Heart left ventricle (tissue), 16 donors: ENCODE measurements at regions not wholly inside any gene's neighbourhood (a gene's known extent, or its start where the extent isn't known, plus 50 kb on each side); places are given as distances from the start of the nearest gene placed in this dataset.

Source experiments
- ATAC-seq, 4 donors: fragments of 200-7000 bp; cut with Tn5 transposase; one replicate each; pipeline ENCODE4 v1.9.1; 2020 to 2022; ENCODE audit warnings: moderate library complexity in 4 of 4, mild to moderate bottlenecking in 3 of 4, moderate number of reproducible peaks in 1 of 4
- DNase-seq, 5 donors: peaks; one replicate each; pipeline ENCODE4 v3.0.0-alpha.2; 2020
- H3K27ac ChIP-seq, 12 donors: fragments of 200-600 bp; sonication (generic) in 4 of 12; one replicate each; pipeline versions ENCODE4 v1.5.0 to v1.8.0; 2016 to 2022; ENCODE audit warnings: mild to moderate bottlenecking in 2 of 12
- H3K27me3 ChIP-seq, 9 donors: fragments of 200-600 bp; sonication (generic) in 2 of 9; one replicate each; pipeline versions ENCODE4 v1.5.1 to v1.8.0; 2016 to 2022; ENCODE audit warnings: mild to moderate bottlenecking in 3 of 9
- H3K36me3 ChIP-seq, 9 donors: fragments of 200-600 bp; sonication (generic) in 2 of 9; one replicate each; pipeline versions ENCODE4 v1.5.0 to v1.8.0; 2018 to 2022; ENCODE audit warnings: mild to moderate bottlenecking in 2 of 9
- H3K4me1 ChIP-seq, 12 donors: fragments of 200-600 bp; sonication (generic) in 4 of 12; one replicate each; pipeline versions ENCODE4 v1.5.0 to v1.8.0; 2016 to 2022; ENCODE audit warnings: mild to moderate bottlenecking in 3 of 12
- H3K4me3 ChIP-seq, 12 donors: fragments of 200-600 bp; sonication (generic) in 4 of 12; one replicate each; pipeline versions ENCODE4 v1.5.0 to v1.8.0; 2017 to 2022; ENCODE audit warnings: mild to moderate bottlenecking in 9 of 12, moderate library complexity in 4 of 12
- H3K9me3 ChIP-seq, 12 donors: fragments of 200-600 bp; sonication (generic) in 4 of 12; one replicate each; pipeline versions ENCODE4 v1.5.0 to v1.8.0; 2016 to 2022; ENCODE audit warnings: mild to moderate bottlenecking in 1 of 12
- POLR2A ChIP-seq, 2 donors: fragments of 450-650 bp; IDR thresholded peaks; one replicate each; pipeline ENCODE4 v1.6.1; 2017; ENCODE audit warnings: antibody characterized with exemption in 2 of 2, mild to moderate bottlenecking in 2 of 2, moderate library complexity in 2 of 2
- WGBS, 4 donors: extraction: QIAGEN DNeasy Blood & Tissue Kit in 2 of 4; methylation state at CpG; one replicate each; pipeline versions ENCODE4 v1.1.5 to v1.1.7; 2013 to 2018; 5-methylcytosine and 5-hydroxymethylcytosine counted together
- intact Hi-C, 10 donors: fragments of 100-400 bp; cut with DNase I; formaldehyde crosslinking; loops; one replicate each; pipeline versions ENCODE4 v1.11.1 to v1.14.2; 2022
- TF ChIP-seq, protein P1 (sequence below), 12 donors: fragments of 200-600 bp; sonication (generic) in 4 of 12; IDR thresholded peaks; one replicate each; pipeline versions ENCODE4 v1.5.0 to v1.8.0; 2018 to 2022; ENCODE audit warnings: antibody characterized with exemption in 12 of 12, mild to moderate bottlenecking in 5 of 12
- donor health status: ischemic (EF 13 %, LVEDD 7.1; RV severe dilation, severe dysfunction).
- donor health status: healthy with polysubstance abuse.
- donor health status: DM: no; HTN: yes; CAD: no.
- donor health status: DM: no; HTN: no; CAD: no.
- donor health status: ischemic (EF 25% LVEDD 6.9; RV normal size, moderate dysfunction).
- donor health status: ischemic (EF 25% LVEDD 5.7; RV mildly dilated, moderate dysfunction).
- donor health status: healthy.
- donor health status: DM: yes; HTN: yes; CAD: no.
- donor health status: ischemic (EF 35%, LVEDD 5.7; RV mildly dilated, moderate dysfunction).
- donor health status: nonischemic (EF 11% LVEDD 7.7; RV severe dilation, severe dysfunction).
- donor health status: DM: yes; HTN: yes; CAD: no.
- donor health status: PGD.
- donor health status: ischemic (EF 29% LVEDD 5.4; RV normal size, mild dysfunction).
- donor health status: nonischemic (EF 23%, LVEDD 6.1; RV moderate dilation, normal function).

DNA sequence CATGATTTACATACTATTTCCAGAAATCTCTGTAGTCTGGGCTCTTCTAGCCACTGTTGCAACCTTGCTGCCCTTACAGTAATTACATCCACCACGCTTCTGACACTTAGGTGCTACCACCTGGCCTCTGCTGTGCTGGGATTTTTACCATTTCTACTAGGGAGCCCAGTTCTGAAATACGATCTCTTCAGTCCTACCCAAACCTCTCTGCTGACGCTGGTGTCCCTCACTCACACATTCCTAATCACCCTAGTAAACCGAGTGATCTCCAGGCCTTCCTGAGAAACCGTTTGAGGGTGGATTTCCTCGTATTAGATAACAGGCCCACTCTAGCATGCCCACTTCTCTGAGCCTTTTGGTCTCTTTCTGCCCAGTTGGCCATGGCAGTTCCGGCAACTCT lies 588.9 kb upstream of the CADM1 start:
- ATAC-seq = no peak
- no peak for TF ChIP-seq POLR2A (IDR thresholded peaks at IDR 0.05)
- TF ChIP-seq, protein P1, sequence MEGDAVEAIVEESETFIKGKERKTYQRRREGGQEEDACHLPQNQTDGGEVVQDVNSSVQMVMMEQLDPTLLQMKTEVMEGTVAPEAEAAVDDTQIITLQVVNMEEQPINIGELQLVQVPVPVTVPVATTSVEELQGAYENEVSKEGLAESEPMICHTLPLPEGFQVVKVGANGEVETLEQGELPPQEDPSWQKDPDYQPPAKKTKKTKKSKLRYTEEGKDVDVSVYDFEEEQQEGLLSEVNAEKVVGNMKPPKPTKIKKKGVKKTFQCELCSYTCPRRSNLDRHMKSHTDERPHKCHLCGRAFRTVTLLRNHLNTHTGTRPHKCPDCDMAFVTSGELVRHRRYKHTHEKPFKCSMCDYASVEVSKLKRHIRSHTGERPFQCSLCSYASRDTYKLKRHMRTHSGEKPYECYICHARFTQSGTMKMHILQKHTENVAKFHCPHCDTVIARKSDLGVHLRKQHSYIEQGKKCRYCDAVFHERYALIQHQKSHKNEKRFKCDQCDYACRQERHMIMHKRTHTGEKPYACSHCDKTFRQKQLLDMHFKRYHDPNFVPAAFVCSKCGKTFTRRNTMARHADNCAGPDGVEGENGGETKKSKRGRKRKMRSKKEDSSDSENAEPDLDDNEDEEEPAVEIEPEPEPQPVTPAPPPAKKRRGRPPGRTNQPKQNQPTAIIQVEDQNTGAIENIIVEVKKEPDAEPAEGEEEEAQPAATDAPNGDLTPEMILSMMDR (IDR thresholded peaks at IDR 0.05) = no peak
- no peaks in the 10 kb centered on the region for H3K9me3 ChIP-seq
- H3K27ac ChIP-seq = no peak overlapping the region
- H3K4me1 ChIP-seq = no peaks in the 10 kb centered on the region
- WGBS, 4 donors = 73 to 88% (median 79%) methylated on average over 7 of the region's 7 CpGs
- DNase-seq = no peak
- H3K4me3 ChIP-seq = no peak overlapping the region
- peaks cover 0 to 16% (median 0%) of the 10 kb centered on the region in 9 donors for H3K27me3 ChIP-seq
- H3K36me3 ChIP-seq = no peaks in the 10 kb centered on the region
- intact Hi-C loops = no loop called here

DNA sequence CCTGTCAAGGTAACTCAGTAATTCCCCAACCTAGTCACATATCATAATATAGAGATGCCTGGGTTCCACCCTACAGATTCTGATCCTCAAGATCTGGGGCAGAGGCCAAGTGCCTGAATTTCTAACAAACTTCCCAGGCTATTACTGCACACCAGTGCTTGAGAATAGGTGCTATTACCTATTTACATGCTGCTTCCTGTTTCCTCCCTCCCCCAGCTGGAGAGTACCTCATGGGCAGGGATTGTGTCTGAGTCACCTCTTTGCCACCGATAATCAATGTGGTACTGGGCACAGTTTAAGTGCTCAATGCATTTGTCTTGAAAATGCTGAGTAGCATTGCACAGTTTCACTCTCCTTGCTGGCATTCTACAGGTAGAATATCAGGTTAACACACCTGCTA lies 582.2 kb upstream of the CADM1 start:
- 50 to 73% (median 62%) methylated on average over 1 of the region's 1 CpG for WGBS, 4 donors
- no peak for ATAC-seq
- no peak for TF ChIP-seq POLR2A (IDR thresholded peaks at IDR 0.05)
- TF ChIP-seq, protein P1 (IDR thresholded peaks at IDR 0.05) = no peak
- intact Hi-C loops = no loop called here
- H3K4me3 ChIP-seq = no peak overlapping the region
- no peaks in the 10 kb centered on the region for H3K36me3 ChIP-seq
- no peaks in the 10 kb centered on the region for H3K4me1 ChIP-seq
- H3K9me3 ChIP-seq = no peaks in the 10 kb centered on the region
- peaks cover 0 to 38% (median 3%) of the 10 kb centered on the region in 9 donors for H3K27me3 ChIP-seq
- no peak for DNase-seq
- no peak overlapping the region for H3K27ac ChIP-seq

DNA sequence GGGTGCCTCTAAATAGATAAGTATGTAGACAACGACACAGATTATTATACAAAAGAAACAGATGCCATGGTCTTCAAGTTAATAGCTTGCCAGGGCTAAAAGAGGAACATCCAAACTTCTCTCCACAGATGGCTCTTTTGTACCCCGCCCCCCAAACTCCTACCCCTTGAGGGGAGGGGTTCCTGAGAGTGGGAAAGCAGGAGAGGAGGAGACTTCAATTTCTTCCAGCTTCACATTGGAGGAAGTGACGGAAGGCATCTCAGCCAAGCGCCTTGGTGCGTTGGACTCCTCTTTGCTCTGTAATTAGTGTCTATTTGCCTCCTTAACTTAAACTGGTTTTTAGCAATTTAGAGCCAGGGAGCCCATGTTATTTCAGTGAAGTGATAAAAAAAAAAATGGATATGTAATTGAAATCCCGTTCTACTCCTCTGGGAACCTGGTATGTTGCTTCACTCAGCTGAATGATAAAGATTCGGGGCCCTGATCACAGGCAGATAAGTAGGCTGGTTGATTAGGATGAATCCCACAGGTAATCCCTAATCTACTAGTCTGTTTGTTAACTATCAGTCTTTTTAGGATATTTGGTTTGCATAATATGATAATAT lies 580.9 kb upstream of the CADM1 start:
- intact Hi-C loops = no loop called here
- Histone ChIP-seq H3K27me3 (peaks cover 0 to 43% (median 3%) of the 10 kb centered on the region in 9 donors), H3K4me1 (no peaks in the 10 kb centered on the region), H3K4me3 (no peak overlapping the region), H3K36me3 (no peaks in the 10 kb centered on the region), H3K27ac (no peak overlapping the region), H3K9me3 (no peaks in the 10 kb centered on the region)
- DNase-seq = no peak
- TF ChIP-seq POLR2A (IDR thresholded peaks at IDR 0.05) = no peak
- TF ChIP-seq, protein P1 (IDR thresholded peaks at IDR 0.05) = no peak
- WGBS, 4 donors = 74 to 84% (median 79%) methylated on average over 7 of the region's 7 CpGs
- no peak for ATAC-seq

DNA sequence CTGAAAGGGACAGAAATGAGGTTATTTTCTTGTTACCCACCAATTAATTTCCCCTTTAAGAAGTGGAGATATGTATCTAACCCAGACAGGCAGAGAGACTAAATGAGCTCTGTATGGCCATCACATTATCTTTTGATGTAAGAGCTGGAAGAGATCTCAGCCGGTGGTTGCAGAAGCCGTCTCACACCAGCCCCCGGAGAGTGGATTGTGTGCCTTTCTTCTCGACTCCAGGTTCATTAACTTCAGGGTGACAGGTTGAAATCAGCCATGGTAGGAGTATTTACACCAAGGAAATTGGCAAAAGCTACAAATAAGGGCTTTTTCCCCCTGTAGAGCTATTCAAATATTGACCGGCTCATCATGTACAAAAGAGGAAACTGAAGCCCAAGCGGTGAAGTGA lies 580.3 kb upstream of the CADM1 start:
- Histone ChIP-seq H3K9me3 (no peaks in the 10 kb centered on the region), H3K36me3 (no peaks in the 10 kb centered on the region), H3K4me3 (no peak overlapping the region), H3K27me3 (peaks cover 0 to 43% (median 3%) of the 10 kb centered on the region in 9 donors), H3K27ac (no peak overlapping the region), H3K4me1 (no peaks in the 10 kb centered on the region)
- TF ChIP-seq, protein P1 (IDR thresholded peaks at IDR 0.05) = no peak
- TF ChIP-seq POLR2A (IDR thresholded peaks at IDR 0.05) = no peak
- intact Hi-C loops = no loop called here
- ATAC-seq = no peak
- 63 to 71% (median 68%) methylated on average over 6 of the region's 6 CpGs for WGBS, 4 donors
- DNase-seq = no peak
